ENCODE measurements at regions not wholly inside any gene's neighbourhood (a gene's known extent, or its start where the extent isn't known, plus 50 kb on each side); places are given as distances from the start of the nearest gene placed in this dataset.
A peak's percentile ranks its signal among the peaks of the same experiment; 100 is the strongest.

DNA sequence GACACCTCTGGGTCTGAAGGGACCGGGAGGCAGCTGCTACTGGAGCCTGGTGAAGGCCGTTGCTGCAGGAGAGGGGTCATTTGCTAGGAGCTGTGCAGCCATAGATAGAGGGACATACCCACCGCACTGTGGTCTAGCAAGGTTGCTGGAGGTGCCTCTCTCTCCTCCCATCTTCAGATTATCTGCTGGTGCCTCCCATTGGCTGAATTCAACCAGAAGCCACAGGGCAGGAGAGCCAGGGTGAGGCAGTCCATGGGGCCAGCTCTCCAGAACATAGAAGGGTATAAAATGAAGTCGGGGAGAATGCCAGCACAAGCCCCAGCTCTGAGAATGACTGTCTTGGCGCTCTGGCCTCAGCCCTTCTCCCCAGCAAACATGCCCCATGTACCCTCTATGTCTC is 98.0 kb downstream of the VEGFA start:
- no peak overlapping the region for H3K4me2 ChIP-seq
- no peaks in the 10 kb centered on the region for H3K27me3 ChIP-seq
- no peak overlapping the region for H3K27ac ChIP-seq
- WGBS (ENCODE audit: low lambda C conversion rate, missing lambda C conversion rate): 95% methylated on average over 5 of the region's 5 CpGs
- H3K4me1 ChIP-seq (ENCODE audit: insufficient read depth): peaks cover 11% of the 10 kb centered on the region
- H3K4me3 ChIP-seq: no peak overlapping the region
- H3K9me3 ChIP-seq (ENCODE audit: low read depth): no peaks in the 10 kb centered on the region
- H2AFZ ChIP-seq: no peak overlapping the region
- H3K9me2 ChIP-seq (replicated peaks; ENCODE audit: insufficient read depth): no peaks in the 10 kb centered on the region
- no peaks in the 10 kb centered on the region for H3K79me2 ChIP-seq
- H4K20me1 ChIP-seq (ENCODE audit: insufficient read depth, poor library complexity, severe bottlenecking): no peaks in the 10 kb centered on the region
- TF ChIP-seq EZH2 (IDR thresholded peaks at IDR 0.05; ENCODE audit: borderline replicate concordance) (no peak), EZH2phosphoT487 (IDR thresholded peaks at IDR 0.05; ENCODE audit: low read depth, severe bottlenecking, unreplicated experiment) (no peak)
- TF ChIP-seq, protein P1, sequence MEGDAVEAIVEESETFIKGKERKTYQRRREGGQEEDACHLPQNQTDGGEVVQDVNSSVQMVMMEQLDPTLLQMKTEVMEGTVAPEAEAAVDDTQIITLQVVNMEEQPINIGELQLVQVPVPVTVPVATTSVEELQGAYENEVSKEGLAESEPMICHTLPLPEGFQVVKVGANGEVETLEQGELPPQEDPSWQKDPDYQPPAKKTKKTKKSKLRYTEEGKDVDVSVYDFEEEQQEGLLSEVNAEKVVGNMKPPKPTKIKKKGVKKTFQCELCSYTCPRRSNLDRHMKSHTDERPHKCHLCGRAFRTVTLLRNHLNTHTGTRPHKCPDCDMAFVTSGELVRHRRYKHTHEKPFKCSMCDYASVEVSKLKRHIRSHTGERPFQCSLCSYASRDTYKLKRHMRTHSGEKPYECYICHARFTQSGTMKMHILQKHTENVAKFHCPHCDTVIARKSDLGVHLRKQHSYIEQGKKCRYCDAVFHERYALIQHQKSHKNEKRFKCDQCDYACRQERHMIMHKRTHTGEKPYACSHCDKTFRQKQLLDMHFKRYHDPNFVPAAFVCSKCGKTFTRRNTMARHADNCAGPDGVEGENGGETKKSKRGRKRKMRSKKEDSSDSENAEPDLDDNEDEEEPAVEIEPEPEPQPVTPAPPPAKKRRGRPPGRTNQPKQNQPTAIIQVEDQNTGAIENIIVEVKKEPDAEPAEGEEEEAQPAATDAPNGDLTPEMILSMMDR (IDR thresholded peaks at IDR 0.05; ENCODE audit: poor library complexity): no peak
- no peaks in the 10 kb centered on the region for H3K36me3 ChIP-seq (replicated peaks; ENCODE audit: insufficient read depth, low read depth)
- DNase-seq (ENCODE audit: low spot score): no peak

DNA sequence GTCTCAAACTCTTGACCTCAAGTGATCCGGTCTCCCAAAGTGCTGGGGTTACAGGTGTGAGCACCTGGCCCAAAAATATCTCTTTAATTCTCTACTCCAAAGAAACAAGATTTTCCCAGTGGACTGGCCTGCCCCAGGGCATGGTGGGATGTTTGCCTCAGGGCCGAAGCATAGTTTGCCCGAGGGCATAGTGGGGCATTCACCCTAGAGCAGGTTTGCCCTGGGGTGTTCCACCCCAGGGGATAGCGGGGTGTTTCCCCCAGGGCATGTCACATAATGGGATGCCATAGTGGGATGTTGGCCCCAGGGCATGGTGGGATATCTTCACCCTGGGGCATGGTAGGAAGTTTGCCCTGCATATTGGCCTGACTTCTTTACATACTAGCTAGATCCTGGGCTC is 97.2 kb downstream of the VEGFA start:
- Histone ChIP-seq H3K79me2 (no peaks in the 10 kb centered on the region), H3K9me3 (ENCODE audit: low read depth) (no peaks in the 10 kb centered on the region), H3K4me1 (ENCODE audit: insufficient read depth) (peaks cover 11% of the 10 kb centered on the region), H3K27ac (no peak overlapping the region), H3K4me2 (no peak overlapping the region), H4K20me1 (ENCODE audit: insufficient read depth, poor library complexity, severe bottlenecking) (no peaks in the 10 kb centered on the region), H3K27me3 (no peaks in the 10 kb centered on the region), H3K9me2 (replicated peaks; ENCODE audit: insufficient read depth) (no peaks in the 10 kb centered on the region), H3K36me3 (replicated peaks; ENCODE audit: insufficient read depth, low read depth) (no peaks in the 10 kb centered on the region), H3K4me3 (no peak overlapping the region), H2AFZ (no peak overlapping the region)
- no peak for DNase-seq (ENCODE audit: low spot score)
- WGBS (ENCODE audit: low lambda C conversion rate, missing lambda C conversion rate): 96% methylated on average over 4 of the region's 4 CpGs
- TF ChIP-seq, protein P1 (IDR thresholded peaks at IDR 0.05; ENCODE audit: poor library complexity): no peak
- TF ChIP-seq EZH2 (IDR thresholded peaks at IDR 0.05; ENCODE audit: borderline replicate concordance) (no peak), EZH2phosphoT487 (IDR thresholded peaks at IDR 0.05; ENCODE audit: low read depth, severe bottlenecking, unreplicated experiment) (no peak)

DNA sequence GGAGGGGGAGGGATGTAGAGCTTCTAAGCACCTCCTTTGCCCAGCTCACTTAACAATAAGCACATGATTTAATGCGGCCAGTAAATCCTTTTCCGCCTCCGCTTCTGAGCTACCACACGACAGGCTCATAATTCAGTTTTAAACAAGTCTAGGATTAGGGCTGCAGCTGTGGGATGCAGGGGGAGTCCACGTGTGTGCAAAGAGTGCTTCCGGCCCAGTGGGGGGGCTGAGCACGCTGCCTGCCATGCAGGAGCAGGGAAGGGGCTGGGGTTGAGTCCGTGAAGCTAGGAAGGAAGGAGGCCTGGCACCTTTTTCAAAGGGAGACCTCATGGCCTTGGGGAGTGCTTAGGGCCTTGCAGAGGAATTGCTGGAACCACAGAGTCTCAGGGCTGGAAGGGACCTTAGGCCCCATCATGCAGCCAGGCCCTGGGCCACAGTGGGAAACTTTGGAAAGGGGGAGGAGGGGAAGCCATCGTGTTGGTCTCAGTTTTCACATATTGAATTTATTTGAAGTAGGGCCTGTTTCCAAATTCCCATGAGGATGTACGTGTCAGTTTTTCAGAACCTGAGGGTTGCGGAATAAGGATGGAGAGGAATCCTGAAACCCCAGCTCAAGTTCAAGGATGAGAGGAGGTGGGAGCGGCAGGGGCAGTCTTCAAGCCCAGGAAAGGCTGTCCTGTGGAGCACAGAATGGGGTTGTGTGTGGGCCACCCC is 96.1 kb downstream of the VEGFA start:
- TF ChIP-seq EZH2phosphoT487 (IDR thresholded peaks at IDR 0.05; ENCODE audit: low read depth, severe bottlenecking, unreplicated experiment): no peak
- no peak for TF ChIP-seq EZH2 (IDR thresholded peaks at IDR 0.05; ENCODE audit: borderline replicate concordance)
- TF ChIP-seq, protein P1 (IDR thresholded peaks at IDR 0.05; ENCODE audit: poor library complexity): no peak
- Histone ChIP-seq H3K4me3 (no peak overlapping the region), H3K27ac (no peak overlapping the region), H3K27me3 (no peaks in the 10 kb centered on the region), H4K20me1 (ENCODE audit: insufficient read depth, poor library complexity, severe bottlenecking) (no peaks in the 10 kb centered on the region), H3K4me1 (ENCODE audit: insufficient read depth) (peaks cover 11% of the 10 kb centered on the region), H3K36me3 (replicated peaks; ENCODE audit: insufficient read depth, low read depth) (no peaks in the 10 kb centered on the region), H3K9me2 (replicated peaks; ENCODE audit: insufficient read depth) (no peaks in the 10 kb centered on the region), H3K4me2 (no peak overlapping the region), H3K79me2 (no peaks in the 10 kb centered on the region), H2AFZ (no peak overlapping the region), H3K9me3 (ENCODE audit: low read depth) (no peaks in the 10 kb centered on the region)
- 70% methylated on average over 12 of the region's 12 CpGs for WGBS (ENCODE audit: low lambda C conversion rate, missing lambda C conversion rate)
- DNase-seq (ENCODE audit: low spot score): peak; percentile 32

Measured in hepatocyte (in vitro differentiated cells).